HCT116 (cell line): ENCODE measurements at regions not wholly inside any gene's neighbourhood (a gene's known extent, or its start where the extent isn't known, plus 50 kb on each side); places are given as distances from the start of the nearest gene placed in this dataset.

ENCODE experiments used
- ATAC-seq: fragments of 200-7000 bp; cut with Tn5 transposase; 2 replicates; pipeline ENCODE4 v1.9.1; 2020; ENCODE audit warnings: mild to moderate bottlenecking, moderate library complexity
- BruUV-seq: library from RNA; stranded (reverse); fragments of 400-500 nt; replicated peaks from 2 replicates; lab custom pipeline; 2021; lab: Mats Ljungman, UMichigan
- CTCF ChIA-PET: fragments of 300-600 bp; sonication (Branson Sonifier 250); formaldehyde crosslinking; loops from one replicate; lab custom pipeline; 2021; ENCODE audit warnings: antibody characterized with exemption; lab: Charles Lee
- POLR2A ChIA-PET: fragments of 300-600, 350-600 bp; sonication (Branson Sonifier 250); formaldehyde crosslinking; loops from one replicate; lab custom pipeline; 2021; ENCODE audit warnings: antibody characterized with exemption; lab: Charles Lee
- RAD21 ChIA-PET, 2 experiments: fragments of 300-600 bp; sonication (Branson Sonifier 250); formaldehyde crosslinking; loops; one replicate each; lab custom pipeline; 2023; ENCODE audit warnings: low total read pairs in 2 of 2; ENCODE audit not compliant: uncharacterized antibody in 2 of 2, unreplicated experiment in 2 of 2, low non-redundant PET in 1 of 2; lab: Charles Lee
- DNase-seq: peaks from one replicate; pipeline ENCODE4 v3.0.0-alpha.2; 2010; ENCODE audit warnings: low read depth, low spot score
- H2AFZ ChIP-seq: fragments of 200-600 bp; shearing (Covaris generic), sonication (generic); 2 replicates; pipeline ENCODE4 v1.6.1; 2017; ENCODE audit warnings: low read depth, mixed run types, mixed read lengths, antibody characterized with exemption, low read length; ENCODE audit not compliant: poor library complexity, severe bottlenecking
- H3K27ac ChIP-seq: 2 replicates; pipeline ENCODE4 v1.5.1; 2012; ENCODE audit warnings: low read depth, low read length
- H3K27me3 ChIP-seq: fragments of 200-600 bp; sonication (generic); 2 replicates; pipeline ENCODE4 v1.6.1; 2016; ENCODE audit warnings: mixed run types, low read length, mixed read lengths; ENCODE audit not compliant: insufficient read depth
- H3K36me3 ChIP-seq, 2 experiments: fragments of 200-500 bp in 1 of 2; fragments of 200-600 bp in 1 of 2; sonication (Bioruptor generic) in 1 of 2; sonication (generic) in 1 of 2; 2 replicates each; pipeline versions ENCODE4 v1.5.1 to v1.6.1; 2014 to 2016; ENCODE audit warnings: low read length in 2 of 2, inconsistent platforms in 1 of 2, mixed read lengths in 1 of 2, mixed run types in 1 of 2; ENCODE audit not compliant: insufficient read depth in 2 of 2, control insufficient read depth in 1 of 2
- H3K4me1 ChIP-seq, 2 experiments: fragments of 200-600 bp in 1 of 2; sonication (generic) in 1 of 2; 2 replicates each; pipeline versions ENCODE4 v1.5.1 to v1.6.1; 2012 to 2017; ENCODE audit warnings: low read length in 2 of 2, inconsistent platforms in 1 of 2, mild to moderate bottlenecking in 1 of 2, mixed read lengths in 1 of 2, mixed run types in 1 of 2, moderate library complexity in 1 of 2; ENCODE audit not compliant: insufficient read depth in 2 of 2, control insufficient read depth in 1 of 2
- H3K4me2 ChIP-seq: fragments of 200-600 bp; sonication (generic); 2 replicates; pipeline ENCODE4 v1.6.1; 2017; ENCODE audit warnings: mixed run types, low read length, mixed read lengths
- H3K4me3 ChIP-seq, 2 experiments: fragments of 200-600 bp in 1 of 2; sonication (generic) in 1 of 2; replicated peaks in 1 of 2; 2 replicates each; pipeline ENCODE4 v1.5.1; 2011 to 2016; ENCODE audit warnings: low read length in 2 of 2, control low read depth in 1 of 2, low read depth in 1 of 2, mild to moderate bottlenecking in 1 of 2, mixed read lengths in 1 of 2, mixed run types in 1 of 2
- H3K79me2 ChIP-seq: fragments of 200-600 bp; sonication (generic); 2 replicates; pipeline ENCODE4 v1.6.1; 2017; ENCODE audit warnings: mild to moderate bottlenecking, mixed run types, low read length, moderate library complexity, mixed read lengths; ENCODE audit not compliant: insufficient read depth
- H3K9ac ChIP-seq: fragments of 200-600 bp; sonication (generic); 2 replicates; pipeline ENCODE4 v1.6.1; 2016; ENCODE audit warnings: low read length, mixed read lengths
- H3K9me2 ChIP-seq: fragments of 200-600 bp; sonication (generic), shearing (Covaris generic); 2 replicates; pipeline ENCODE4 v1.6.1; 2017; ENCODE audit warnings: mixed run types, mild to moderate bottlenecking, moderate library complexity; ENCODE audit not compliant: insufficient read depth
- H3K9me3 ChIP-seq, 2 experiments: fragments of 200-500 bp in 1 of 2; fragments of 200-600 bp in 1 of 2; sonication (Bioruptor generic) in 1 of 2; sonication (generic) in 1 of 2; 2 replicates each; pipeline ENCODE4 v1.6.1; 2014 to 2017; ENCODE audit warnings: low read length in 2 of 2, mixed read lengths in 2 of 2, inconsistent platforms in 1 of 2, low read depth in 1 of 2, mild to moderate bottlenecking in 1 of 2, mixed run types in 1 of 2, moderate library complexity in 1 of 2; ENCODE audit not compliant: control insufficient read depth in 1 of 2, insufficient read depth in 1 of 2
- H4K20me1 ChIP-seq: fragments of 200-600 bp; sonication (generic), shearing (Covaris generic); 2 replicates; pipeline ENCODE4 v1.6.1; 2017; ENCODE audit warnings: mixed run types, mild to moderate bottlenecking, moderate library complexity; ENCODE audit not compliant: insufficient read depth
- ATF3 ChIP-seq: IDR thresholded peaks from 2 replicates; pipeline ENCODE4 v1.6.1; 2012
- CBX3 ChIP-seq: IDR thresholded peaks from 2 replicates; pipeline ENCODE4 v1.6.1; 2012; ENCODE audit warnings: low read depth
- CEBPB ChIP-seq: IDR thresholded peaks from 2 replicates; pipeline ENCODE4 v1.6.1; 2012; ENCODE audit warnings: low read depth
- CTCF ChIP-seq, 3 experiments: fragments of 200-600 bp in 1 of 3; sonication (generic) in 1 of 3; IDR thresholded peaks in 2 of 3; conservative IDR thresholded peaks in 1 of 3; 2 replicates each; pipeline ENCODE4 v1.5.1; 2012 to 2017; ENCODE audit warnings: low read depth in 2 of 3, low read length in 2 of 3, antibody characterized with exemption in 1 of 3, borderline replicate concordance in 1 of 3, control low read depth in 1 of 3, mild to moderate bottlenecking in 1 of 3, mixed read lengths in 1 of 3, mixed run types in 1 of 3, moderate library complexity in 1 of 3; ENCODE audit not compliant: insufficient read depth in 1 of 3
- EGR1 ChIP-seq: IDR thresholded peaks from 2 replicates; pipeline ENCODE4 v1.6.1; 2012; ENCODE audit warnings: low read depth
- ELF1 ChIP-seq: IDR thresholded peaks from 2 replicates; pipeline ENCODE4 v1.6.1; 2012; ENCODE audit warnings: low read depth, borderline replicate concordance
- EZH2 ChIP-seq: fragments of 200-600 bp; sonication (generic); IDR thresholded peaks from 2 replicates; pipeline ENCODE4 v1.6.1; 2017; ENCODE audit warnings: antibody characterized with exemption, mixed run types
- FOSL1 ChIP-seq: IDR thresholded peaks from 2 replicates; pipeline ENCODE4 v1.6.1; 2012; ENCODE audit warnings: low read depth
- JUND ChIP-seq: IDR thresholded peaks from 2 replicates; pipeline ENCODE4 v1.6.1; 2012
- MAX ChIP-seq: IDR thresholded peaks from 2 replicates; pipeline ENCODE4 v1.6.1; 2012
- POLR2A ChIP-seq: IDR thresholded peaks from 2 replicates; pipeline ENCODE4 v1.7.0; 2011; ENCODE audit warnings: borderline replicate concordance; ENCODE audit not compliant: insufficient read depth, insufficient read length; ENCODE audit errors: extremely low read depth
- RAD21 ChIP-seq: IDR thresholded peaks from 2 replicates; pipeline ENCODE4 v1.6.1; 2012; ENCODE audit warnings: low read depth, mild to moderate bottlenecking
- SIN3A ChIP-seq: IDR thresholded peaks from 2 replicates; pipeline ENCODE4 v1.6.1; 2012; ENCODE audit warnings: low read depth
- SP1 ChIP-seq: IDR thresholded peaks from 2 replicates; pipeline ENCODE4 v1.6.1; 2012; ENCODE audit warnings: low read depth
- SRF ChIP-seq: IDR thresholded peaks from 2 replicates; pipeline ENCODE4 v1.6.1; 2012; ENCODE audit warnings: low read depth
- TCF7L2 ChIP-seq: IDR thresholded peaks from 2 replicates; pipeline ENCODE4 v1.7.0; 2011; ENCODE audit warnings: borderline replicate concordance, inconsistent platforms; ENCODE audit not compliant: insufficient read depth, insufficient read length; ENCODE audit errors: extremely low read depth
- YY1 ChIP-seq: IDR thresholded peaks from 2 replicates; pipeline ENCODE4 v1.6.1; 2011; ENCODE audit warnings: low read length, low read depth, moderate library complexity, mild to moderate bottlenecking; ENCODE audit not compliant: insufficient replicate concordance; ENCODE audit errors: extremely low read depth
- ZNF274 ChIP-seq: fragments of 200-500 bp; sonication (Bioruptor generic); IDR thresholded peaks from 2 replicates; pipeline ENCODE4 v1.6.1; 2014; ENCODE audit warnings: mild to moderate bottlenecking, low read depth, low read length, inconsistent platforms
- intact Hi-C: fragments of 100-400 bp; cut with micrococcal nuclease; formaldehyde crosslinking; loops from 2 replicates; pipeline ENCODE4 v1.10.0; 2022

- TF ChIP-seq CEBPB, result no peak
- no peak for TF ChIP-seq SIN3A
- TF ChIP-seq CTCF (IDR thresholded peaks at IDR 0.05 in 2 of 3, conservative IDR thresholded peaks at IDR 0.05 in 1 of 3; ENCODE audit: borderline replicate concordance in 1 of 3, insufficient read depth in 1 of 3, low read depth in 2 of 3, low read length in 2 of 3), result peak; percentile 7 to 53 (median 52); a peak in 4 of 6 replicates
- TF ChIP-seq RAD21, result no peak
- TF ChIP-seq, all 23 proteins: peak for 1
- no peak overlapping the region for H3K27ac ChIP-seq
- BruUV-seq, result no TSS peak
- H3K4me2 ChIP-seq, result no peak overlapping the region
- H2AFZ ChIP-seq, result no peak overlapping the region
- no peaks in the 10 kb centered on the region for H3K9me3 ChIP-seq
- H3K27me3 ChIP-seq, result no peaks in the 10 kb centered on the region
- no peak overlapping the region for H3K4me3 ChIP-seq
- POLR2A ChIA-PET, result no interaction called here
- no peak for DNase-seq
- intact Hi-C loops, result no loop called here
- CTCF ChIA-PET, result no interaction called here
- no peaks in the 10 kb centered on the region for H3K79me2 ChIP-seq
- H3K9me2 ChIP-seq, result no peaks in the 10 kb centered on the region
- RAD21 ChIA-PET, result no interaction called here
- H3K9ac ChIP-seq, result no peak overlapping the region
- no peaks in the 10 kb centered on the region for H3K36me3 ChIP-seq
- peak; percentile 70 for ATAC-seq
- H4K20me1 ChIP-seq, result no peaks in the 10 kb centered on the region
- no peaks in the 10 kb centered on the region for H3K4me1 ChIP-seq
Measured at GRCh38 chr1:221356693-221357092, 385.2 kb downstream of the DUSP10 start.

GRCh38 chr1:221363039-221363438 is 378.9 kb downstream of the DUSP10 start:
- ATAC-seq (no peak), DNase-seq (no peak)
- Histone ChIP-seq H3K9me3 (no peaks in the 10 kb centered on the region), H3K9me2 (no peaks in the 10 kb centered on the region), H3K4me3 (no peak overlapping the region), H3K4me1 (no peaks in the 10 kb centered on the region), H3K79me2 (no peaks in the 10 kb centered on the region), H2AFZ (no peak overlapping the region), H3K27me3 (no peaks in the 10 kb centered on the region), H3K4me2 (no peak overlapping the region), H3K27ac (no peak overlapping the region), H3K36me3 (no peaks in the 10 kb centered on the region), H3K9ac (no peak overlapping the region), H4K20me1 (no peaks in the 10 kb centered on the region)
- ChIA-PET POLR2A (no interaction called here), CTCF (no interaction called here), RAD21 (no interaction called here)
- no TSS peak for BruUV-seq
- intact Hi-C loops, result no loop called here
- TF ChIP-seq CBX3 (no peak), YY1 (no peak), TCF7L2 (no peak), ELF1 (no peak), CEBPB (no peak), SIN3A (no peak), MAX (no peak), CTCF (IDR thresholded peaks at IDR 0.05 in 2 of 3, conservative IDR thresholded peaks at IDR 0.05 in 1 of 3; ENCODE audit: borderline replicate concordance in 1 of 3, insufficient read depth in 1 of 3, low read depth in 2 of 3, low read length in 2 of 3) (no peak), POLR2A (no peak), ATF3 (no peak), FOSL1 (no peak), ZNF274 (no peak), SRF (no peak), JUND (no peak), EGR1 (no peak), EZH2 (no peak), SP1 (no peak)
